MCF 10A (cell line): ENCODE measurements at regions not wholly inside any gene's neighbourhood (a gene's known extent, or its start where the extent isn't known, plus 50 kb on each side); places are given as distances from the start of the nearest gene placed in this dataset.

Experiments
- BruUV-seq: library from RNA; stranded (reverse); fragments of 400-500 nt; replicated peaks from 2 replicates; lab custom pipeline; 2021; lab: Mats Ljungman, UMichigan
- CTCF ChIA-PET: fragments of 300-600 bp; sonication (Branson Sonifier 250); formaldehyde crosslinking; extraction: SDS; loops from one replicate; lab custom pipeline; 2021; ENCODE audit warnings: antibody characterized with exemption, inconsistent platforms; lab: Yijun Ruan, JAX
- POLR2A ChIA-PET: fragments of 300-600, 350-650 bp; sonication (Branson Sonifier 250); formaldehyde crosslinking; extraction: SDS; loops from one replicate; lab custom pipeline; 2020; ENCODE audit warnings: antibody characterized with exemption, inconsistent platforms; lab: Yijun Ruan, JAX
- DNase-seq: peaks from one replicate; pipeline ENCODE4 v3.0.0-alpha.2; 2018; ENCODE audit not compliant: unreplicated experiment
- H3K27ac Mint-ChIP-seq: one replicate; pipeline ENCODE4 v1.8.0; 2022; ENCODE audit warnings: mild to moderate bottlenecking, low read depth, mixed read lengths; ENCODE audit not compliant: unreplicated experiment
- H3K27me3 Mint-ChIP-seq: one replicate; pipeline ENCODE4 v1.8.0; 2022; ENCODE audit warnings: mixed read lengths; ENCODE audit not compliant: insufficient read depth, unreplicated experiment
- H3K36me3 Mint-ChIP-seq: one replicate; pipeline ENCODE4 v1.8.0; 2022; ENCODE audit warnings: mild to moderate bottlenecking, moderate library complexity, mixed read lengths; ENCODE audit not compliant: insufficient read depth, unreplicated experiment
- H3K4me1 Mint-ChIP-seq: one replicate; pipeline ENCODE4 v1.8.0; 2022; ENCODE audit warnings: mixed read lengths; ENCODE audit not compliant: insufficient read depth, unreplicated experiment
- H3K4me3 Mint-ChIP-seq: one replicate; pipeline ENCODE4 v1.8.0; 2022; ENCODE audit warnings: mild to moderate bottlenecking, moderate library complexity, mixed read lengths; ENCODE audit not compliant: unreplicated experiment
- H3K9me3 Mint-ChIP-seq: one replicate; pipeline ENCODE4 v1.8.0; 2022; ENCODE audit warnings: mixed read lengths; ENCODE audit not compliant: unreplicated experiment
- intact Hi-C: fragments of 100-400 bp; cut with micrococcal nuclease; formaldehyde crosslinking; loops from 2 replicates; pipeline ENCODE4 v1.14.1; 2022
- TF ChIP-seq, protein P1 (sequence below): fragments of 200-600 bp; IDR thresholded peaks from one replicate; pipeline ENCODE4 v1.8.0; 2022; ENCODE audit warnings: antibody characterized with exemption, mild to moderate bottlenecking; ENCODE audit not compliant: unreplicated experiment

DNA sequence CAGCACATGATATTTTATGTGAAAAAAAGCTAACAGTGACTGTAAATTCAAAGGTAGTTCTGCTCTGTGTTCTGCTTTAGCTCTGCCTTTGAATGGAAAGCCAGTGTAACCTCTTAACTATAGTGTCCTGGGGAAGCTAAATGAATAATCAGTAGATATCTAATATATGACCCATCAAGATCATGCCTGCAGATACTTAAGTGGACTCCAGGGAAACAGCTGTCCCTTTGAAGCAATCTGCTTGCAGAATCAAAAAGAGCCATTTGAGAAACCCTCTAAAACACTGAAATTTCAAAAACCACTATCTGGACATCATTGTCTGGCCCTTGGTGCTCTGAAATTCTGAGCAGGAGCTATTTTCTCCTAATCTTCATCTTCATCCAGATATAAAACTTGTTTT, 104.2 kb upstream of the ADGRL4 start:
- DNase-seq: no peak
- Mint-ChIP-seq H3K4me3 (no peak overlapping the region), H3K27me3 (no peaks in the 10 kb centered on the region), H3K27ac (no peak overlapping the region), H3K4me1 (peaks cover 5% of the 10 kb centered on the region), H3K36me3 (no peaks in the 10 kb centered on the region), H3K9me3 (no peaks in the 10 kb centered on the region)
- intact Hi-C loops: no loop called here
- CTCF ChIA-PET: interaction anchor here (0.6 to 1.3 kb wide), 2 partner anchors 11 to 43 kb away, joined by 3 read pairs; no protein-coding TSS in a partner anchor
- POLR2A ChIA-PET: interaction anchor here (0.6 to 1.1 kb wide), 3 partner anchors 10 to 24 kb away, joined by 3 to 6 read pairs (median 3); no protein-coding TSS in a partner anchor
- no TSS peak for BruUV-seq
- TF ChIP-seq, protein P1, sequence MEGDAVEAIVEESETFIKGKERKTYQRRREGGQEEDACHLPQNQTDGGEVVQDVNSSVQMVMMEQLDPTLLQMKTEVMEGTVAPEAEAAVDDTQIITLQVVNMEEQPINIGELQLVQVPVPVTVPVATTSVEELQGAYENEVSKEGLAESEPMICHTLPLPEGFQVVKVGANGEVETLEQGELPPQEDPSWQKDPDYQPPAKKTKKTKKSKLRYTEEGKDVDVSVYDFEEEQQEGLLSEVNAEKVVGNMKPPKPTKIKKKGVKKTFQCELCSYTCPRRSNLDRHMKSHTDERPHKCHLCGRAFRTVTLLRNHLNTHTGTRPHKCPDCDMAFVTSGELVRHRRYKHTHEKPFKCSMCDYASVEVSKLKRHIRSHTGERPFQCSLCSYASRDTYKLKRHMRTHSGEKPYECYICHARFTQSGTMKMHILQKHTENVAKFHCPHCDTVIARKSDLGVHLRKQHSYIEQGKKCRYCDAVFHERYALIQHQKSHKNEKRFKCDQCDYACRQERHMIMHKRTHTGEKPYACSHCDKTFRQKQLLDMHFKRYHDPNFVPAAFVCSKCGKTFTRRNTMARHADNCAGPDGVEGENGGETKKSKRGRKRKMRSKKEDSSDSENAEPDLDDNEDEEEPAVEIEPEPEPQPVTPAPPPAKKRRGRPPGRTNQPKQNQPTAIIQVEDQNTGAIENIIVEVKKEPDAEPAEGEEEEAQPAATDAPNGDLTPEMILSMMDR: no peak

DNA sequence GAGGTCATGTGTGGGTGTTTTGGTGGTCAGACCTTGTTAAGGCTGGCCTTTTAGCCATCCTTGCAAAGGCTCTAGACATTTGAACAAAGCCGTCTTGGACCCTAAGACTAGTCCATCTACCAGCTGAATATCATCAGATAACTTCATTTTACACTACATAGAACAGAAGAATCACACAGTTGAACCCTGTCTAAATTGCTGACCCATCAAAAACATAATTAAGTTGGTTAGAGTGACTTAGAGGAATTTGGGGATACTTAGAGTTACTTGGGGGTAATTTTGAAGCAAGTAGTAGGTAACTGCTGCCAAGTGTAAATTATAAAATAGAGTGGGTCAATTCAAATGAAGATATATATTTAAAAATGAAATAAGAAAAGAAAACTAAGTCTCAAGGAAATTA, 102.9 kb upstream of the ADGRL4 start:
- CTCF ChIA-PET: no interaction called here
- POLR2A ChIA-PET: no interaction called here
- Mint-ChIP-seq H3K4me3 (no peak overlapping the region), H3K27ac (no peak overlapping the region), H3K36me3 (no peaks in the 10 kb centered on the region), H3K9me3 (no peaks in the 10 kb centered on the region), H3K27me3 (no peaks in the 10 kb centered on the region), H3K4me1 (peaks cover 13% of the 10 kb centered on the region)
- TF ChIP-seq, protein P1: no peak
- no TSS peak for BruUV-seq
- intact Hi-C loops: no loop called here
- no peak for DNase-seq

DNA sequence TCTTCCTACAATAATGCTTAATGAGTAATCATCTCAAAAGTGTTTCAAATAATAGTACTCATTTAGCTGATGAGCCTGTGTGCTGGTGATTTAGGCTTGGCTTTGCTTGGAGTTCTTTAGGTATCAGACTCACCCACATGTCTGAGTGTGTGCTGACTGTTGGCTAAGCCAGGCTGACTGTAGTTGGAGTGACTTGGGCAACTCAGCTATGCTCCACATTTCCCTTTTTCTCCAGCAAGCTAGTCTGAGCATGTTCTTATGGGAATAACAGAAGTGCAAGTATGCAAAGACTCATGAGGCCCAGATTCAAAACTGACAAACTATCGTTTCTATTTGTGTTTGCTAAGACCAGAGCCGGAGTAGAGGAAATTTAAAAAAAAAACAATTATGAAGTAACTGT, 99.0 kb upstream of the ADGRL4 start:
- H3K4me3 Mint-ChIP-seq: no peak overlapping the region
- no TSS peak for BruUV-seq
- ChIA-PET POLR2A (interaction anchor here (0.6 to 1.7 kb wide), 6 partner anchors 8 to 88 kb away, joined by 3 to 8 read pairs (median 4); no protein-coding TSS in a partner anchor), CTCF (no interaction called here)
- no peaks in the 10 kb centered on the region for H3K9me3 Mint-ChIP-seq
- H3K27me3 Mint-ChIP-seq: no peaks in the 10 kb centered on the region
- peak; percentile 45 for DNase-seq
- H3K27ac Mint-ChIP-seq: peak overlapping the region; percentile 63
- H3K36me3 Mint-ChIP-seq: no peaks in the 10 kb centered on the region
- H3K4me1 Mint-ChIP-seq: peaks cover 13% of the 10 kb centered on the region
- TF ChIP-seq, protein P1: no peak
- intact Hi-C loops: no loop called here

DNA sequence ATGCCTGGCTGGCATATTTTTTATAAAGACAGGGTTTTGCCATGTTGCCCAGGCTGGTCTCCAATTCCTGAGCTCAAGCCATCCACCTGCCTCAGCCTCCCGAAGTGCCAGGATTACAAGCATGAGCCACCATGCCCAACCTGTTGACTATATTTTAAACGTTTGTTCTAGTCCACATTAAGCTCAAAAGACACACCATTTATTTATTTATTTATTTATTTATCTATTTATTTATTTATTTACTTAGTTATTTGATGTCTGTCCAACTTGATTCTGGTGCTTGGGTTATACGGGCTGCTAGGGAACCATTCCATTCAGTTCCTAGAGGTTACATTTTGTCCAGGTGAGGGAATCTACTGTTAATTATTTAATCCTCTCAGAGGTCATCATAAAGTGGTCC, 98.1 kb upstream of the ADGRL4 start:
- peaks cover 13% of the 10 kb centered on the region for H3K4me1 Mint-ChIP-seq
- CTCF ChIA-PET: interaction anchor here (0.6 kb wide), 1 partner anchor 92 kb away, joined by 3 read pairs; no protein-coding TSS in a partner anchor
- no peaks in the 10 kb centered on the region for H3K9me3 Mint-ChIP-seq
- no peak overlapping the region for H3K4me3 Mint-ChIP-seq
- no peak overlapping the region for H3K27ac Mint-ChIP-seq
- no peaks in the 10 kb centered on the region for H3K36me3 Mint-ChIP-seq
- no peaks in the 10 kb centered on the region for H3K27me3 Mint-ChIP-seq
- no peak for DNase-seq
- POLR2A ChIA-PET: interaction anchor here (0.8 to 1.7 kb wide), 3 partner anchors 15 to 264 kb away, joined by 3 to 6 read pairs (median 3); no protein-coding TSS in a partner anchor
- no TSS peak for BruUV-seq
- TF ChIP-seq, protein P1: no peak
- intact Hi-C loops: no loop called here
